ENCODE measurements at regions not wholly inside any gene's neighbourhood (a gene's known extent, or its start where the extent isn't known, plus 50 kb on each side); places are given as distances from the start of the nearest gene placed in this dataset.
"Not testable (repeated sequence)": the region's sequence is repeated elsewhere in the genome, so short reads cannot be mapped to it uniquely, and the experiment has no call there.

GRCh38 chr2:111327726-111328125 lies 207.0 kb downstream of the BCL2L11 start:
- H3K4me2 ChIP-seq (replicated peaks; ENCODE audit: low read depth, low read length, poor library complexity, severe bottlenecking); H4K20me1 ChIP-seq (ENCODE audit: control insufficient read depth, insufficient read depth, low read length, poor library complexity, severe bottlenecking); H3K9me3 Mint-ChIP-seq (ENCODE audit: insufficient read depth); H3K36me3 ChIP-seq (replicated peaks in 1 of 2; ENCODE audit: control extremely low read depth in 1 of 2, control insufficient read depth in 1 of 2, extremely low read depth in 1 of 2, insufficient read depth in 2 of 2, low read length in 1 of 2); CTCF ChIA-PET; H3K9me3 ChIP-seq (ENCODE audit: control extremely low read depth in 1 of 3, control insufficient read depth in 2 of 3, insufficient read depth in 1 of 3, low read length in 2 of 3); H3K9ac ChIP-seq (ENCODE audit: low read length); ATAC-seq (ENCODE audit: low read depth); H3K4me1 Mint-ChIP-seq; H3K4me3 ChIP-seq (ENCODE audit: control extremely low read depth in 1 of 5, extremely low read depth in 1 of 5, insufficient read depth in 1 of 5, low read depth in 2 of 5, low read length in 4 of 5); H3K4me3 Mint-ChIP-seq; H3K27ac ChIP-seq (ENCODE audit: low read length in 2 of 2); H3K79me2 ChIP-seq (ENCODE audit: control insufficient read depth, insufficient read depth, low read length); intact Hi-C loops (cut with micrococcal nuclease); H3K27ac Mint-ChIP-seq; H3K27me3 ChIP-seq (replicated peaks in 1 of 4; ENCODE audit: control extremely low read depth in 1 of 4, control insufficient read depth in 3 of 4, insufficient read depth in 4 of 4, low read length in 3 of 4); H2AFZ ChIP-seq (ENCODE audit: insufficient read depth, low read depth, low read length, poor library complexity, severe bottlenecking); DNase-seq; H3K27me3 Mint-ChIP-seq; POLR2A ChIA-PET; H3K4me1 ChIP-seq (ENCODE audit: control insufficient read depth in 2 of 2, insufficient read depth in 2 of 2, low read length in 2 of 2): not testable (repeated sequence)
- no CpG with 5 or more reads among the region's 4 CpGs for WGBS (ENCODE audit: insufficient coverage)

- intact Hi-C loops (cut with micrococcal nuclease); H3K4me3 Mint-ChIP-seq; H3K9me3 ChIP-seq (ENCODE audit: control extremely low read depth in 1 of 3, control insufficient read depth in 2 of 3, insufficient read depth in 1 of 3, low read length in 2 of 3); H2AFZ ChIP-seq (ENCODE audit: insufficient read depth, low read depth, low read length, poor library complexity, severe bottlenecking); H3K9ac ChIP-seq (ENCODE audit: low read length); CTCF ChIA-PET; ATAC-seq (ENCODE audit: low read depth); H3K27ac ChIP-seq (ENCODE audit: low read length in 2 of 2); H3K36me3 ChIP-seq (replicated peaks in 1 of 2; ENCODE audit: control extremely low read depth in 1 of 2, control insufficient read depth in 1 of 2, extremely low read depth in 1 of 2, insufficient read depth in 2 of 2, low read length in 1 of 2); H3K4me3 ChIP-seq (ENCODE audit: control extremely low read depth in 1 of 5, extremely low read depth in 1 of 5, insufficient read depth in 1 of 5, low read depth in 2 of 5, low read length in 4 of 5); H3K4me1 Mint-ChIP-seq; H3K27me3 Mint-ChIP-seq; DNase-seq; H4K20me1 ChIP-seq (ENCODE audit: control insufficient read depth, insufficient read depth, low read length, poor library complexity, severe bottlenecking); H3K4me1 ChIP-seq (ENCODE audit: control insufficient read depth in 2 of 2, insufficient read depth in 2 of 2, low read length in 2 of 2); H3K27me3 ChIP-seq (replicated peaks in 1 of 4; ENCODE audit: control extremely low read depth in 1 of 4, control insufficient read depth in 3 of 4, insufficient read depth in 4 of 4, low read length in 3 of 4); H3K9me3 Mint-ChIP-seq (ENCODE audit: insufficient read depth); H3K4me2 ChIP-seq (replicated peaks; ENCODE audit: low read depth, low read length, poor library complexity, severe bottlenecking); POLR2A ChIA-PET; H3K79me2 ChIP-seq (ENCODE audit: control insufficient read depth, insufficient read depth, low read length); H3K27ac Mint-ChIP-seq: not testable (repeated sequence)
- no CpG with 5 or more reads among the region's 4 CpGs for WGBS (ENCODE audit: insufficient coverage)
Measured at GRCh38 chr2:111329309-111329708, 208.6 kb downstream of the BCL2L11 start.

- H2AFZ ChIP-seq (ENCODE audit: insufficient read depth, low read depth, low read length, poor library complexity, severe bottlenecking); CTCF ChIA-PET; POLR2A ChIA-PET; H3K9ac ChIP-seq (ENCODE audit: low read length); DNase-seq; H3K4me2 ChIP-seq (replicated peaks; ENCODE audit: low read depth, low read length, poor library complexity, severe bottlenecking); H3K9me3 Mint-ChIP-seq (ENCODE audit: insufficient read depth); H3K27ac ChIP-seq (ENCODE audit: low read length in 2 of 2); H3K4me3 Mint-ChIP-seq; H3K9me3 ChIP-seq (ENCODE audit: control extremely low read depth in 1 of 3, control insufficient read depth in 2 of 3, insufficient read depth in 1 of 3, low read length in 2 of 3); H3K4me1 ChIP-seq (ENCODE audit: control insufficient read depth in 2 of 2, insufficient read depth in 2 of 2, low read length in 2 of 2); H3K27me3 ChIP-seq (replicated peaks in 1 of 4; ENCODE audit: control extremely low read depth in 1 of 4, control insufficient read depth in 3 of 4, insufficient read depth in 4 of 4, low read length in 3 of 4); ATAC-seq (ENCODE audit: low read depth); H3K4me1 Mint-ChIP-seq; H4K20me1 ChIP-seq (ENCODE audit: control insufficient read depth, insufficient read depth, low read length, poor library complexity, severe bottlenecking); H3K27ac Mint-ChIP-seq; H3K79me2 ChIP-seq (ENCODE audit: control insufficient read depth, insufficient read depth, low read length); H3K36me3 ChIP-seq (replicated peaks in 1 of 2; ENCODE audit: control extremely low read depth in 1 of 2, control insufficient read depth in 1 of 2, extremely low read depth in 1 of 2, insufficient read depth in 2 of 2, low read length in 1 of 2); H3K27me3 Mint-ChIP-seq; H3K4me3 ChIP-seq (ENCODE audit: control extremely low read depth in 1 of 5, extremely low read depth in 1 of 5, insufficient read depth in 1 of 5, low read depth in 2 of 5, low read length in 4 of 5); intact Hi-C loops (cut with micrococcal nuclease): not testable (repeated sequence)
- WGBS (ENCODE audit: insufficient coverage), result no CpG with 5 or more reads among the region's 2 CpGs
Measured at GRCh38 chr2:111331099-111331724, 210.5 kb downstream of the BCL2L11 start.

GRCh38 chr2:111335220-111335907 lies 214.7 kb downstream of the BCL2L11 start:
- intact Hi-C loops (cut with micrococcal nuclease); H3K36me3 ChIP-seq (replicated peaks in 1 of 2; ENCODE audit: control extremely low read depth in 1 of 2, control insufficient read depth in 1 of 2, extremely low read depth in 1 of 2, insufficient read depth in 2 of 2, low read length in 1 of 2); H3K4me3 ChIP-seq (ENCODE audit: control extremely low read depth in 1 of 5, extremely low read depth in 1 of 5, insufficient read depth in 1 of 5, low read depth in 2 of 5, low read length in 4 of 5); ATAC-seq (ENCODE audit: low read depth); H3K9me3 Mint-ChIP-seq (ENCODE audit: insufficient read depth); POLR2A ChIA-PET; H3K27ac ChIP-seq (ENCODE audit: low read length in 2 of 2); H3K27me3 Mint-ChIP-seq; H3K4me1 ChIP-seq (ENCODE audit: control insufficient read depth in 2 of 2, insufficient read depth in 2 of 2, low read length in 2 of 2); DNase-seq; H3K4me2 ChIP-seq (replicated peaks; ENCODE audit: low read depth, low read length, poor library complexity, severe bottlenecking); H3K27ac Mint-ChIP-seq; CTCF ChIA-PET; H3K9me3 ChIP-seq (ENCODE audit: control extremely low read depth in 1 of 3, control insufficient read depth in 2 of 3, insufficient read depth in 1 of 3, low read length in 2 of 3); H3K27me3 ChIP-seq (replicated peaks in 1 of 4; ENCODE audit: control extremely low read depth in 1 of 4, control insufficient read depth in 3 of 4, insufficient read depth in 4 of 4, low read length in 3 of 4); H3K9ac ChIP-seq (ENCODE audit: low read length); H4K20me1 ChIP-seq (ENCODE audit: control insufficient read depth, insufficient read depth, low read length, poor library complexity, severe bottlenecking); H2AFZ ChIP-seq (ENCODE audit: insufficient read depth, low read depth, low read length, poor library complexity, severe bottlenecking); H3K4me1 Mint-ChIP-seq; H3K79me2 ChIP-seq (ENCODE audit: control insufficient read depth, insufficient read depth, low read length); H3K4me3 Mint-ChIP-seq: not testable (repeated sequence)
